Thyroid gland (tissue), 4 donors: ENCODE measurements at regions not wholly inside any gene's neighbourhood (a gene's known extent, or its start where the extent isn't known, plus 50 kb on each side); places are given as distances from the start of the nearest gene placed in this dataset.

ENCODE experiments used
- DNase-seq, 2 donors: peaks; one replicate each; pipeline ENCODE4 v3.0.0-alpha.2; 2019
- H3K27ac ChIP-seq, 3 donors: fragments of 200-600 bp; sonication (generic); 1 replicate in 2 of 3; 2 replicates in 1 of 3; pipeline ENCODE4 v1.5.1; 2016 to 2019; ENCODE audit warnings: mild to moderate bottlenecking in 1 of 3, moderate library complexity in 1 of 3
- H3K27me3 ChIP-seq: fragments of 200-600 bp; sonication (generic); one replicate; pipeline ENCODE4 v1.5.1; 2019
- H3K36me3 ChIP-seq, 2 donors: fragments of 200-600 bp; sonication (generic); one replicate each; pipeline ENCODE4 v1.5.1; 2016 to 2019
- H3K4me1 ChIP-seq, 2 donors: fragments of 200-600 bp; sonication (generic); one replicate each; pipeline ENCODE4 v1.5.1; 2017 to 2019
- H3K4me3 ChIP-seq, 3 donors: fragments of 200-600 bp; sonication (generic); replicated peaks in 1 of 3; 1 replicate in 2 of 3; 2 replicates in 1 of 3; pipeline ENCODE4 v1.5.1; 2016; ENCODE audit warnings: mild to moderate bottlenecking in 1 of 3
- H3K9me3 ChIP-seq: fragments of 200-600 bp; sonication (generic); one replicate; pipeline ENCODE4 v1.5.1; 2017
- CTCF ChIP-seq, 6 experiments: fragments of 200-600 bp in 3 of 6; fragments of 450-650 bp in 3 of 6; sonication (generic) in 3 of 6; IDR thresholded peaks; one replicate each; pipeline ENCODE4 v1.5.1; 2016 to 2019; ENCODE audit warnings: antibody characterized with exemption in 6 of 6, mild to moderate bottlenecking in 2 of 6, inconsistent platforms in 1 of 6, moderate library complexity in 1 of 6
- POLR2A ChIP-seq, 2 donors: fragments of 450-650 bp; IDR thresholded peaks; one replicate each; pipeline ENCODE4 v1.6.1; 2017; ENCODE audit warnings: antibody characterized with exemption in 2 of 2, mild to moderate bottlenecking in 2 of 2, moderate library complexity in 1 of 2
- WGBS, 2 donors: methylation state at CpG; one replicate each; pipeline ENCODE4 v1.1.5; 2017; 5-methylcytosine and 5-hydroxymethylcytosine counted together
- intact Hi-C: fragments of 100-400 bp; cut with DNase I; formaldehyde crosslinking; loops from one replicate; pipeline ENCODE4 v1.15.1; 2023

- H3K36me3 ChIP-seq: peaks cover 0 to 2% of the 10 kb centered on the region in 2 donors
- no peaks in the 10 kb centered on the region for H3K27me3 ChIP-seq
- H3K9me3 ChIP-seq: no peaks in the 10 kb centered on the region
- TF ChIP-seq CTCF (IDR thresholded peaks at IDR 0.05) (no peak), POLR2A (IDR thresholded peaks at IDR 0.05) (no peak)
- intact Hi-C loops: no loop called here
- no peak for DNase-seq
- no peaks in the 10 kb centered on the region for H3K4me1 ChIP-seq
- no peak overlapping the region for H3K4me3 ChIP-seq
- WGBS, 2 donors: 96 to 98% methylated on average over 4 of the region's 4 CpGs
- no peak overlapping the region for H3K27ac ChIP-seq
Measured at GRCh38 chr7:35889001-35889400, 88.1 kb downstream of the SEPTIN7 start.

GRCh38 chr7:35889870-35890269 lies 89.0 kb downstream of the SEPTIN7 start:
- intact Hi-C loops: no loop called here
- TF ChIP-seq CTCF (IDR thresholded peaks at IDR 0.05): no peak
- no peaks in the 10 kb centered on the region for H3K9me3 ChIP-seq
- H3K27me3 ChIP-seq: no peaks in the 10 kb centered on the region
- H3K27ac ChIP-seq: no peak overlapping the region
- H3K4me1 ChIP-seq: no peaks in the 10 kb centered on the region
- DNase-seq: no peak
- peaks cover 0 to 2% of the 10 kb centered on the region in 2 donors for H3K36me3 ChIP-seq
- 97 to 99% methylated on average over 2 of the region's 2 CpGs for WGBS, 2 donors
- H3K4me3 ChIP-seq: no peak overlapping the region

- Histone ChIP-seq H3K4me1 (no peaks in the 10 kb centered on the region), H3K27me3 (no peaks in the 10 kb centered on the region), H3K9me3 (no peaks in the 10 kb centered on the region), H3K36me3 (no peaks in the 10 kb centered on the region), H3K27ac (no peak overlapping the region), H3K4me3 (no peak overlapping the region)
- 95% methylated on average over 3 of the region's 3 CpGs for WGBS, 2 donors
- intact Hi-C loops: no loop called here
- TF ChIP-seq POLR2A (IDR thresholded peaks at IDR 0.05) (no peak), CTCF (IDR thresholded peaks at IDR 0.05) (no peak)
- DNase-seq: no peak
Measured at GRCh38 chr7:35891004-35891830, 90.4 kb downstream of the SEPTIN7 start.

GRCh38 chr7:35893649-35894048 lies 92.8 kb downstream of the SEPTIN7 start:
- H3K27me3 ChIP-seq: no peaks in the 10 kb centered on the region
- no peak overlapping the region for H3K4me3 ChIP-seq
- TF ChIP-seq CTCF (IDR thresholded peaks at IDR 0.05) (no peak), POLR2A (IDR thresholded peaks at IDR 0.05) (no peak)
- H3K27ac ChIP-seq: no peak overlapping the region
- no peak for DNase-seq
- intact Hi-C loops: no loop called here
- no peaks in the 10 kb centered on the region for H3K4me1 ChIP-seq
- 95 to 96% methylated on average over 1 of the region's 1 CpG for WGBS, 2 donors
- H3K36me3 ChIP-seq: no peaks in the 10 kb centered on the region
- no peaks in the 10 kb centered on the region for H3K9me3 ChIP-seq

- H3K36me3 ChIP-seq: peaks cover 0 to 3% of the 10 kb centered on the region in 2 donors
- no peak for DNase-seq
- TF ChIP-seq POLR2A (IDR thresholded peaks at IDR 0.05): no peak
- WGBS, 2 donors: 93% methylated on average over 1 of the region's 1 CpG
- no peak overlapping the region for H3K27ac ChIP-seq
- H3K4me1 ChIP-seq: no peaks in the 10 kb centered on the region
- no peaks in the 10 kb centered on the region for H3K9me3 ChIP-seq
- H3K27me3 ChIP-seq: no peaks in the 10 kb centered on the region
- intact Hi-C loops: no loop called here
- no peak overlapping the region for H3K4me3 ChIP-seq
Measured at GRCh38 chr7:35894721-35895120, 93.9 kb downstream of the SEPTIN7 start.
